ENCODE measurements at regions not wholly inside any gene's neighbourhood (a gene's known extent, or its start where the extent isn't known, plus 50 kb on each side); places are given as distances from the start of the nearest gene placed in this dataset.

- Histone ChIP-seq H3K4me2 (no peak overlapping the region), H3K9me2 (replicated peaks; ENCODE audit: insufficient read depth) (no peaks in the 10 kb centered on the region), H3K9me3 (ENCODE audit: low read depth) (no peaks in the 10 kb centered on the region), H3K36me3 (replicated peaks; ENCODE audit: insufficient read depth, low read depth) (no peaks in the 10 kb centered on the region), H3K27ac (no peak overlapping the region), H3K4me3 (no peak overlapping the region), H2AFZ (no peak overlapping the region), H3K27me3 (no peaks in the 10 kb centered on the region), H3K4me1 (ENCODE audit: insufficient read depth) (no peaks in the 10 kb centered on the region), H4K20me1 (ENCODE audit: insufficient read depth, poor library complexity, severe bottlenecking) (no peaks in the 10 kb centered on the region), H3K79me2 (no peaks in the 10 kb centered on the region)
- 95% methylated on average over 6 of the region's 6 CpGs for WGBS (ENCODE audit: low lambda C conversion rate, missing lambda C conversion rate)
- no peak for DNase-seq (ENCODE audit: low spot score)
- TF ChIP-seq CTCF (IDR thresholded peaks at IDR 0.05; ENCODE audit: poor library complexity) (no peak), EZH2phosphoT487 (IDR thresholded peaks at IDR 0.05; ENCODE audit: low read depth, severe bottlenecking, unreplicated experiment) (no peak)
Measured at GRCh38 chr17:56021681-56022190, 131.5 kb upstream of the ANKFN1 start.

- Histone ChIP-seq H3K4me3 (no peak overlapping the region), H3K27me3 (no peaks in the 10 kb centered on the region), H2AFZ (no peak overlapping the region), H3K79me2 (no peaks in the 10 kb centered on the region), H3K9me3 (ENCODE audit: low read depth) (no peaks in the 10 kb centered on the region), H4K20me1 (ENCODE audit: insufficient read depth, poor library complexity, severe bottlenecking) (no peaks in the 10 kb centered on the region), H3K9me2 (replicated peaks; ENCODE audit: insufficient read depth) (no peaks in the 10 kb centered on the region), H3K4me1 (ENCODE audit: insufficient read depth) (no peaks in the 10 kb centered on the region), H3K4me2 (no peak overlapping the region), H3K27ac (no peak overlapping the region), H3K36me3 (replicated peaks; ENCODE audit: insufficient read depth, low read depth) (no peaks in the 10 kb centered on the region)
- 89% methylated on average over 2 of the region's 2 CpGs for WGBS (ENCODE audit: low lambda C conversion rate, missing lambda C conversion rate)
- TF ChIP-seq CTCF (IDR thresholded peaks at IDR 0.05; ENCODE audit: poor library complexity) = no peak
- TF ChIP-seq EZH2phosphoT487 (IDR thresholded peaks at IDR 0.05; ENCODE audit: low read depth, severe bottlenecking, unreplicated experiment) = no peak
- no peak for TF ChIP-seq EZH2 (IDR thresholded peaks at IDR 0.05; ENCODE audit: borderline replicate concordance)
- no peak for DNase-seq (ENCODE audit: low spot score)
Measured at GRCh38 chr17:56023851-56024250, 129.4 kb upstream of the ANKFN1 start.

GRCh38 chr17:56026915-56027314 lies 126.4 kb upstream of the ANKFN1 start:
- H3K27ac ChIP-seq = no peak overlapping the region
- H2AFZ ChIP-seq = no peak overlapping the region
- no peaks in the 10 kb centered on the region for H3K9me3 ChIP-seq (ENCODE audit: low read depth)
- 64% methylated on average over 2 of the region's 2 CpGs for WGBS (ENCODE audit: low lambda C conversion rate, missing lambda C conversion rate)
- DNase-seq (ENCODE audit: low spot score) = no peak
- H3K4me2 ChIP-seq = no peak overlapping the region
- no peak overlapping the region for H3K4me3 ChIP-seq
- no peaks in the 10 kb centered on the region for H4K20me1 ChIP-seq (ENCODE audit: insufficient read depth, poor library complexity, severe bottlenecking)
- H3K36me3 ChIP-seq (replicated peaks; ENCODE audit: insufficient read depth, low read depth) = no peaks in the 10 kb centered on the region
- no peak for TF ChIP-seq CTCF (IDR thresholded peaks at IDR 0.05; ENCODE audit: poor library complexity)
- no peak for TF ChIP-seq EZH2 (IDR thresholded peaks at IDR 0.05; ENCODE audit: borderline replicate concordance)
- no peak for TF ChIP-seq EZH2phosphoT487 (IDR thresholded peaks at IDR 0.05; ENCODE audit: low read depth, severe bottlenecking, unreplicated experiment)
- no peaks in the 10 kb centered on the region for H3K79me2 ChIP-seq
- H3K4me1 ChIP-seq (ENCODE audit: insufficient read depth) = peaks cover 5% of the 10 kb centered on the region
- H3K27me3 ChIP-seq = no peaks in the 10 kb centered on the region
- no peaks in the 10 kb centered on the region for H3K9me2 ChIP-seq (replicated peaks; ENCODE audit: insufficient read depth)

GRCh38 chr17:56028837-56029236 lies 124.4 kb upstream of the ANKFN1 start:
- Histone ChIP-seq H3K27me3 (no peaks in the 10 kb centered on the region), H3K9me3 (ENCODE audit: low read depth) (no peaks in the 10 kb centered on the region), H4K20me1 (ENCODE audit: insufficient read depth, poor library complexity, severe bottlenecking) (no peaks in the 10 kb centered on the region), H2AFZ (no peak overlapping the region), H3K79me2 (no peaks in the 10 kb centered on the region), H3K36me3 (replicated peaks; ENCODE audit: insufficient read depth, low read depth) (no peaks in the 10 kb centered on the region), H3K4me3 (no peak overlapping the region), H3K4me2 (no peak overlapping the region), H3K9me2 (replicated peaks; ENCODE audit: insufficient read depth) (no peaks in the 10 kb centered on the region), H3K27ac (no peak overlapping the region), H3K4me1 (ENCODE audit: insufficient read depth) (peaks cover 5% of the 10 kb centered on the region)
- no peak for DNase-seq (ENCODE audit: low spot score)
- 81% methylated on average over 3 of the region's 3 CpGs for WGBS (ENCODE audit: low lambda C conversion rate, missing lambda C conversion rate)
- no peak for TF ChIP-seq CTCF (IDR thresholded peaks at IDR 0.05; ENCODE audit: poor library complexity)
- TF ChIP-seq EZH2phosphoT487 (IDR thresholded peaks at IDR 0.05; ENCODE audit: low read depth, severe bottlenecking, unreplicated experiment) = no peak
- no peak for TF ChIP-seq EZH2 (IDR thresholded peaks at IDR 0.05; ENCODE audit: borderline replicate concordance)
